H1 (cell line): ENCODE measurements at regions not wholly inside any gene's neighbourhood (a gene's known extent, or its start where the extent isn't known, plus 50 kb on each side); places are given as distances from the start of the nearest gene placed in this dataset.

Experiments
- CTCF ChIA-PET: fragments of 300-600 bp; sonication (Branson Sonifier 250); formaldehyde crosslinking; loops from one replicate; lab custom pipeline; 2021; ENCODE audit not compliant: partially characterized antibody; lab: Charles Lee
- POLR2A ChIA-PET: fragments of 300-600 bp; sonication (Branson Sonifier 250); formaldehyde crosslinking; loops from one replicate; lab custom pipeline; 2021; ENCODE audit warnings: inconsistent platforms; ENCODE audit not compliant: partially characterized antibody; lab: Charles Lee
- DNase-seq, 2 experiments: peaks; one replicate each; pipeline versions ENCODE4 v3.0.0 to v3.0.0-alpha.2; 2010 to 2022; ENCODE audit warnings: low spot score in 2 of 2, low read depth in 1 of 2, mixed read lengths in 1 of 2
- FAIRE-seq: peaks from 2 replicates; lab custom pipeline; 2011; peaks lifted over from hg19 to GRCh38; lab: Jason Lieb, UNC
- H2AFZ ChIP-seq: 2 replicates; pipeline ENCODE4 v1.8.1; 2012; ENCODE audit warnings: low read length, inconsistent platforms
- H2AK5ac ChIP-seq: 2 replicates; pipeline ENCODE4 v1.6.1; 2013; ENCODE audit warnings: low read depth, low read length
- H2BK120ac ChIP-seq: replicated peaks from 2 replicates; pipeline ENCODE3; 2013; ENCODE audit warnings: low read depth, low read length, inconsistent platforms
- H2BK12ac ChIP-seq: 2 replicates; pipeline ENCODE4 v1.6.1; 2013; ENCODE audit warnings: low read depth, low read length
- H2BK15ac ChIP-seq: 2 replicates; pipeline ENCODE4 v1.6.1; 2013; ENCODE audit warnings: low read length
- H2BK20ac ChIP-seq: 2 replicates; pipeline ENCODE4 v1.6.1; 2013; ENCODE audit warnings: low read length
- H2BK5ac ChIP-seq: 2 replicates; pipeline ENCODE4 v1.6.1; 2013; ENCODE audit warnings: low read depth, low read length
- H3K14ac ChIP-seq: 2 replicates; pipeline ENCODE4 v1.6.1; 2013; ENCODE audit warnings: inconsistent platforms; ENCODE audit not compliant: insufficient read length
- H3K18ac ChIP-seq: 2 replicates; pipeline ENCODE4 v1.6.1; 2013; ENCODE audit warnings: low read length; ENCODE audit errors: extremely low read depth
- H3K23ac ChIP-seq: 2 replicates; pipeline ENCODE4 v1.6.1; 2013; ENCODE audit warnings: inconsistent platforms; ENCODE audit not compliant: insufficient read length
- H3K23me2 ChIP-seq: 2 replicates; pipeline ENCODE4 v1.6.1; 2013; ENCODE audit warnings: low read depth, low read length
- H3K27ac ChIP-seq: 2 replicates; pipeline ENCODE4 v1.6.1; 2011; ENCODE audit warnings: low read depth, low read length, inconsistent platforms
- H3K27me3 ChIP-seq, 4 experiments: replicated peaks in 1 of 4; 1 replicate in 1 of 4; 2 replicates in 3 of 4; pipeline versions ENCODE4 v1.6.1 to v1.8.1; 2011 to 2013; ENCODE audit warnings: low read length in 3 of 4, mild to moderate bottlenecking in 3 of 4, inconsistent platforms in 2 of 4, mixed read lengths in 2 of 4, moderate library complexity in 1 of 4; ENCODE audit not compliant: control insufficient read depth in 3 of 4, insufficient read depth in 3 of 4; ENCODE audit errors: extremely low read depth in 1 of 4
- H3K36me3 ChIP-seq, 4 experiments: 2 replicates each; pipeline versions ENCODE4 v1.6.1 to v1.8.1; 2011 to 2013; ENCODE audit warnings: mild to moderate bottlenecking in 4 of 4, low read length in 3 of 4, moderate library complexity in 2 of 4, control low read depth in 1 of 4, inconsistent platforms in 1 of 4; ENCODE audit not compliant: insufficient read depth in 4 of 4, control insufficient read depth in 2 of 4
- H3K4ac ChIP-seq: replicated peaks from 2 replicates; pipeline ENCODE3; 2013; ENCODE audit warnings: low read length, low read depth, mixed read lengths, inconsistent platforms; ENCODE audit not compliant: insufficient read length
- H3K4me1 ChIP-seq, 4 experiments: replicated peaks in 1 of 4; 1 replicate in 1 of 4; 2 replicates in 3 of 4; pipeline versions ENCODE4 v1.6.1 to v1.8.1; 2011 to 2013; ENCODE audit warnings: low read length in 3 of 4, inconsistent platforms in 2 of 4, mixed read lengths in 1 of 4; ENCODE audit not compliant: insufficient read depth in 4 of 4, control insufficient read depth in 3 of 4
- H3K4me2 ChIP-seq, 2 experiments: 2 replicates each; pipeline versions ENCODE4 v1.6.1 to v1.8.1; 2011 to 2013; ENCODE audit warnings: low read depth in 2 of 2, low read length in 2 of 2, control low read depth in 1 of 2, inconsistent platforms in 1 of 2, mild to moderate bottlenecking in 1 of 2; ENCODE audit not compliant: insufficient read depth in 1 of 2
- H3K4me3 ChIP-seq, 4 experiments: fragments of 200-600, 300-600 bp in 1 of 4; sonication (generic), shearing (Covaris generic), sonication (Bioruptor Twin) in 1 of 4; 2 replicates each; pipeline versions ENCODE4 v1.5.1 to v1.8.1; 2011 to 2016; ENCODE audit warnings: low read length in 4 of 4, low read depth in 3 of 4, control low read depth in 2 of 4, inconsistent platforms in 2 of 4, mild to moderate bottlenecking in 2 of 4, mixed read lengths in 1 of 4, moderate library complexity in 1 of 4; ENCODE audit not compliant: insufficient read depth in 2 of 4; ENCODE audit errors: extremely low read depth in 1 of 4
- H3K56ac ChIP-seq: replicated peaks from 2 replicates; pipeline ENCODE3; 2013; ENCODE audit warnings: low read depth, mild to moderate bottlenecking, mixed read lengths, low read length, inconsistent platforms; ENCODE audit not compliant: insufficient read length
- H3K79me1 ChIP-seq: 2 replicates; pipeline ENCODE4 v1.6.1; 2013; ENCODE audit warnings: low read depth, low read length, control low read depth
- H3K79me2 ChIP-seq, 2 experiments: 2 replicates each; pipeline versions ENCODE4 v1.6.1 to v1.8.1; 2012 to 2013; ENCODE audit warnings: low read length in 2 of 2, mild to moderate bottlenecking in 2 of 2, inconsistent platforms in 1 of 2; ENCODE audit not compliant: insufficient read depth in 2 of 2, control insufficient read depth in 1 of 2
- H3K9ac ChIP-seq, 4 experiments: replicated peaks in 1 of 4; 1 replicate in 1 of 4; 2 replicates in 3 of 4; pipeline versions ENCODE4 v1.6.1 to v1.8.1; 2011 to 2013; ENCODE audit warnings: low read depth in 3 of 4, low read length in 3 of 4, control low read depth in 2 of 4, mild to moderate bottlenecking in 2 of 4, moderate library complexity in 2 of 4, inconsistent platforms in 1 of 4; ENCODE audit errors: extremely low read depth in 1 of 4
- H3K9me3 ChIP-seq, 2 experiments: 2 replicates each; pipeline versions ENCODE4 v1.6.1 to v1.8.1; 2012 to 2013; ENCODE audit warnings: mild to moderate bottlenecking in 2 of 2, moderate library complexity in 2 of 2, control low read depth in 1 of 2, inconsistent platforms in 1 of 2, low read depth in 1 of 2, low read length in 1 of 2, mixed read lengths in 1 of 2; ENCODE audit not compliant: insufficient read depth in 2 of 2
- H4K20me1 ChIP-seq, 2 experiments: replicated peaks in 1 of 2; 2 replicates each; pipeline versions ENCODE3 to v1.8.1; 2011 to 2013; ENCODE audit warnings: inconsistent platforms in 2 of 2, low read length in 2 of 2, mild to moderate bottlenecking in 1 of 2; ENCODE audit not compliant: insufficient read depth in 2 of 2, control insufficient read depth in 1 of 2
- H4K5ac ChIP-seq: 2 replicates; pipeline ENCODE4 v1.6.1; 2013; ENCODE audit warnings: low read length, low read depth, mixed read lengths, inconsistent platforms; ENCODE audit not compliant: insufficient read length
- H4K8ac ChIP-seq: 2 replicates; pipeline ENCODE4 v1.8.0; 2013; ENCODE audit warnings: mild to moderate bottlenecking, moderate library complexity, low read length, inconsistent platforms; ENCODE audit not compliant: insufficient read depth; ENCODE audit errors: extremely low read depth
- H4K91ac ChIP-seq: replicated peaks from 2 replicates; pipeline ENCODE3; 2013; ENCODE audit warnings: low read length, mixed read lengths, inconsistent platforms; ENCODE audit not compliant: insufficient read length
- CHD1 ChIP-seq: IDR thresholded peaks from 2 replicates; pipeline ENCODE4 v1.6.1; 2012; ENCODE audit warnings: low read depth, low read length, improper control_type of control experiment
- CTBP2 ChIP-seq: IDR thresholded peaks from 2 replicates; pipeline ENCODE4 v1.7.0; 2011; ENCODE audit warnings: borderline replicate concordance, mild to moderate bottlenecking, moderate library complexity, mixed read lengths, low read length; ENCODE audit not compliant: insufficient read depth, insufficient read length
- CTCF ChIP-seq, 3 experiments: IDR thresholded peaks; 1 replicate in 2 of 3; 2 replicates in 1 of 3; pipeline versions ENCODE4 v1.5.1 to v1.6.1; 2011; ENCODE audit warnings: low read length in 3 of 3, mild to moderate bottlenecking in 3 of 3, inconsistent platforms in 2 of 3, low read depth in 1 of 3, moderate library complexity in 1 of 3; ENCODE audit not compliant: insufficient read depth in 1 of 3; ENCODE audit errors: control extremely low read depth in 1 of 3
- JUND ChIP-seq: IDR thresholded peaks from 2 replicates; pipeline ENCODE4 v1.6.1; 2011; ENCODE audit warnings: mild to moderate bottlenecking, improper control_type of control experiment, low read length
- KDM1A ChIP-seq: fragments of 200-600, 300-600 bp; sonication (generic); IDR thresholded peaks from 2 replicates; pipeline ENCODE4 v1.7.1; 2016; ENCODE audit warnings: mild to moderate bottlenecking, low read length, borderline replicate concordance
- POLR2AphosphoS5 ChIP-seq: IDR thresholded peaks from 2 replicates; pipeline ENCODE4 v1.6.1; 2011; ENCODE audit warnings: low read depth, low read length
- RAD21 ChIP-seq, 2 experiments: IDR thresholded peaks in 1 of 2; conservative IDR thresholded peaks in 1 of 2; 2 replicates each; pipeline ENCODE4 v1.6.1; 2011; ENCODE audit warnings: low read depth in 2 of 2, low read length in 2 of 2, improper control_type of control experiment in 1 of 2, inconsistent platforms in 1 of 2, mild to moderate bottlenecking in 1 of 2, moderate library complexity in 1 of 2
- RBBP5 ChIP-seq: IDR thresholded peaks from 2 replicates; pipeline ENCODE4 v1.7.1; 2012; ENCODE audit warnings: low read depth, mild to moderate bottlenecking, inconsistent platforms, low read length, moderate library complexity, borderline replicate concordance
- USF2 ChIP-seq: IDR thresholded peaks from 2 replicates; pipeline ENCODE4 v1.6.1; 2011; ENCODE audit warnings: low read length, improper control_type of control experiment
- YY1 ChIP-seq: IDR thresholded peaks from 2 replicates; pipeline ENCODE4 v1.6.1; 2011; ENCODE audit warnings: low read depth, mild to moderate bottlenecking, low read length

- Histone ChIP-seq H3K27me3 (no peaks in the 10 kb centered on the region), H3K4me2 (no peak overlapping the region), H2BK5ac (no peak overlapping the region), H4K91ac (no peak overlapping the region), H2BK15ac (no peak overlapping the region), H3K23me2 (no peaks in the 10 kb centered on the region), H3K4me1 (no peaks in the 10 kb centered on the region), H2BK12ac (no peak overlapping the region), H4K5ac (no peak overlapping the region), H3K9ac (no peak overlapping the region), H3K4me3 (no peak overlapping the region), H3K56ac (no peak overlapping the region), H2AK5ac (no peak overlapping the region), H3K4ac (no peak overlapping the region), H3K23ac (no peak overlapping the region), H3K14ac (no peak overlapping the region), H3K9me3 (no peaks in the 10 kb centered on the region; a peak in 1 of 4 replicates), H3K36me3 (no peaks in the 10 kb centered on the region), H3K79me2 (no peaks in the 10 kb centered on the region), H2BK20ac (no peak overlapping the region), H3K27ac (no peak overlapping the region), H4K20me1 (no peaks in the 10 kb centered on the region), H3K79me1 (no peaks in the 10 kb centered on the region), H4K8ac (no peak overlapping the region), H3K18ac (no peak overlapping the region), H2BK120ac (no peak overlapping the region), H2AFZ (no peak overlapping the region; the same call in 1 of the 2 replicates)
- ChIA-PET CTCF (interaction anchor here (1.0 kb wide), 1 partner anchor 465 kb away, joined by 3 read pairs; no protein-coding TSS in a partner anchor), POLR2A (no interaction called here)
- TF ChIP-seq POLR2AphosphoS5: no peak
- TF ChIP-seq RAD21 (IDR thresholded peaks at IDR 0.05 in 1 of 2, conservative IDR thresholded peaks at IDR 0.05 in 1 of 2; ENCODE audit: low read depth in 2 of 2, low read length in 2 of 2): no peak
- no peak for TF ChIP-seq JUND
- TF ChIP-seq USF2: no peak
- TF ChIP-seq CTBP2: no peak
- TF ChIP-seq RBBP5: no peak
- no peak for TF ChIP-seq KDM1A
- no peak for TF ChIP-seq CTCF (IDR thresholded peaks at IDR 0.05; ENCODE audit: control extremely low read depth in 1 of 3, insufficient read depth in 1 of 3, low read depth in 1 of 3, low read length in 3 of 3)
- TF ChIP-seq CHD1: no peak
- TF ChIP-seq YY1: no peak
- DNase-seq (no peak), FAIRE-seq (no peak)
These were observed 645.5 kb downstream of the C12orf50 start for GRCh38 chr12:87383680-87384079.
